WTC11 (cell line): ENCODE measurements at regions not wholly inside any gene's neighbourhood (a gene's known extent, or its start where the extent isn't known, plus 50 kb on each side); places are given as distances from the start of the nearest gene placed in this dataset.

ENCODE experiments used
- ATF3 ChIP-seq: sonication (generic); formaldehyde crosslinking; conservative IDR thresholded peaks from 2 replicates; pipeline ENCODE4 v1.8.1; 2022; ENCODE audit warnings: mild to moderate bottlenecking, missing genetic modification reagents
- CREB1 ChIP-seq: sonication (generic); formaldehyde crosslinking; IDR thresholded peaks from 2 replicates; pipeline ENCODE4 v1.8.0; 2023; ENCODE audit warnings: mild to moderate bottlenecking, missing genetic modification reagents
- CTCF ChIP-seq: fragments of 200-600 bp; IDR thresholded peaks from 2 replicates; pipeline ENCODE4 v1.8.0; 2022; ENCODE audit warnings: antibody characterized with exemption
- HMGXB4 ChIP-seq: sonication (generic); formaldehyde crosslinking; IDR thresholded peaks from 2 replicates; pipeline ENCODE4 v1.8.1; 2023; ENCODE audit warnings: mild to moderate bottlenecking, moderate library complexity, missing genetic modification reagents
- JUN ChIP-seq: sonication (generic); formaldehyde crosslinking; IDR thresholded peaks from 2 replicates; pipeline ENCODE4 v1.8.0; 2023; ENCODE audit warnings: mild to moderate bottlenecking, missing genetic modification reagents
- MAX ChIP-seq: sonication (generic); formaldehyde crosslinking; IDR thresholded peaks from 2 replicates; pipeline ENCODE4 v1.8.0; 2022; ENCODE audit warnings: mild to moderate bottlenecking, missing genetic modification reagents
- NFYB ChIP-seq: sonication (generic); formaldehyde crosslinking; conservative IDR thresholded peaks from 2 replicates; pipeline ENCODE4 v1.8.0; 2022; ENCODE audit warnings: low read depth, missing genetic modification reagents
- NR1H2 ChIP-seq: sonication (generic); formaldehyde crosslinking; IDR thresholded peaks from 2 replicates; pipeline ENCODE4 v1.9.0; 2021; ENCODE audit warnings: mild to moderate bottlenecking, moderate library complexity, missing genetic modification reagents
- ZNF263 ChIP-seq: sonication (generic); formaldehyde crosslinking; IDR thresholded peaks from 2 replicates; pipeline ENCODE4 v1.8.1; 2022; ENCODE audit warnings: low read depth, mild to moderate bottlenecking, moderate library complexity, missing genetic modification reagents
- ZNF423 ChIP-seq: fragments of 250-450 bp; sonication (Bioruptor Pico); IDR thresholded peaks from 2 replicates; pipeline ENCODE4 v2.1.2; 2022; ENCODE audit warnings: mild to moderate bottlenecking, moderate library complexity
- ZNF671 ChIP-seq: fragments of 250-450 bp; sonication (Bioruptor Pico); IDR thresholded peaks from 2 replicates; pipeline ENCODE4 v1.8.0; 2021; ENCODE audit warnings: mild to moderate bottlenecking
- ZSCAN18 ChIP-seq: fragments of 250-450 bp; sonication (Bioruptor Pico); IDR thresholded peaks from 2 replicates; pipeline ENCODE4 v2.1.2; 2022; ENCODE audit warnings: mild to moderate bottlenecking, moderate library complexity

- TF ChIP-seq CTCF = no peak
- TF ChIP-seq ZNF671 (CRISPR knock-in tag) = no peak
- TF ChIP-seq CREB1 = no peak
- no peak for TF ChIP-seq ATF3 (CRISPR knock-in tag)
- TF ChIP-seq ZNF423 (CRISPR knock-in tag) = no peak
- no peak for TF ChIP-seq ZNF263
- TF ChIP-seq JUN (CRISPR knock-in tag) = no peak
- TF ChIP-seq NFYB (CRISPR knock-in tag) = no peak
- no peak for TF ChIP-seq ZSCAN18
- no peak for TF ChIP-seq NR1H2
- TF ChIP-seq HMGXB4 (CRISPR knock-in tag) = no peak
- TF ChIP-seq MAX (CRISPR knock-in tag) = no peak
Measured at GRCh38 chr2:224174521-224174920, 135.4 kb upstream of the SERPINE2 start.
